ENCODE measurements at regions not wholly inside any gene's neighbourhood (a gene's known extent, or its start where the extent isn't known, plus 50 kb on each side); places are given as distances from the start of the nearest gene placed in this dataset.

GRCh38 chr1:96520579-96520947 is 201.0 kb upstream of the PTBP2 start:
- TF ChIP-seq CTCF (IDR thresholded peaks at IDR 0.05) (no peak), ZFX (IDR thresholded peaks at IDR 0.05; ENCODE audit: borderline replicate concordance) (no peak)
